Endothelial cell of umbilical vein (primary cell): ENCODE measurements at regions not wholly inside any gene's neighbourhood (a gene's known extent, or its start where the extent isn't known, plus 50 kb on each side); places are given as distances from the start of the nearest gene placed in this dataset.

Experiments used
- BruUV-seq: library from RNA; stranded (reverse); fragments of 400-500 nt; replicated peaks from 2 replicates; lab custom pipeline; 2021; lab: Mats Ljungman, UMichigan
- CTCF ChIA-PET: fragments of 300-600, 350-600 bp; sonication (Branson Sonifier 250); formaldehyde crosslinking; loops from one replicate; lab custom pipeline; 2021; ENCODE audit warnings: antibody characterized with exemption, inconsistent platforms; lab: Charles Lee
- POLR2A ChIA-PET: fragments of 300-600, 350-600 bp; sonication (Branson Sonifier 250); formaldehyde crosslinking; loops from one replicate; lab custom pipeline; 2021; ENCODE audit warnings: antibody characterized with exemption, inconsistent platforms; lab: Charles Lee
- DNase-seq: peaks from one replicate; pipeline ENCODE4 v3.0.0-alpha.2; 2011; ENCODE audit warnings: low read depth, low spot score
- FAIRE-seq: peaks from 2 replicates; lab custom pipeline; 2011; peaks lifted over from hg19 to GRCh38; lab: Jason Lieb, UNC
- H2AFZ ChIP-seq: 2 replicates; pipeline ENCODE4 v1.6.0; 2012; ENCODE audit warnings: low read depth, low read length, control low read depth, inconsistent platforms
- H3K27ac ChIP-seq: 2 replicates; pipeline ENCODE4 v1.5.1; 2011; ENCODE audit warnings: low read depth, mild to moderate bottlenecking, control low read depth, low read length, moderate library complexity; ENCODE audit not compliant: insufficient read depth
- H3K27me3 ChIP-seq, 2 experiments: 2 replicates each; pipeline versions ENCODE4 v1.6.0 to v1.6.1; 2011; ENCODE audit warnings: low read length in 2 of 2, mixed read lengths in 1 of 2; ENCODE audit not compliant: control insufficient read depth in 2 of 2, insufficient read depth in 2 of 2
- H3K36me3 ChIP-seq, 2 experiments: 2 replicates in 1 of 2; 3 replicates in 1 of 2; pipeline ENCODE4 v1.5.1; 2011; ENCODE audit warnings: low read length in 2 of 2, mild to moderate bottlenecking in 1 of 2, moderate library complexity in 1 of 2; ENCODE audit not compliant: control insufficient read depth in 2 of 2, insufficient read depth in 2 of 2; ENCODE audit errors: extremely low read depth in 1 of 2
- H3K4me1 ChIP-seq: 3 replicates; pipeline ENCODE4 v1.5.1; 2011; ENCODE audit warnings: mild to moderate bottlenecking, low read length; ENCODE audit not compliant: control insufficient read depth, insufficient read depth; ENCODE audit errors: extremely low read depth
- H3K4me2 ChIP-seq: 2 replicates; pipeline ENCODE4 v1.6.1; 2011; ENCODE audit warnings: low read length, control low read depth, mixed read lengths; ENCODE audit not compliant: insufficient read depth
- H3K4me3 ChIP-seq, 3 experiments: fragments of 200-600 bp in 1 of 3; sonication (generic), shearing (Covaris generic) in 1 of 3; replicated peaks in 1 of 3; 2 replicates each; pipeline ENCODE4 v1.5.1; 2011 to 2016; ENCODE audit warnings: control low read depth in 3 of 3, low read length in 3 of 3, mild to moderate bottlenecking in 2 of 3, inconsistent platforms in 1 of 3, low read depth in 1 of 3, moderate library complexity in 1 of 3; ENCODE audit not compliant: insufficient read depth in 1 of 3
- H3K79me2 ChIP-seq: 2 replicates; pipeline ENCODE4 v1.6.0; 2012; ENCODE audit warnings: low read length, inconsistent platforms; ENCODE audit not compliant: control insufficient read depth, insufficient read depth
- H3K9ac ChIP-seq: replicated peaks from 2 replicates; pipeline ENCODE3; 2011; ENCODE audit warnings: low read length, control low read depth; ENCODE audit not compliant: insufficient read depth; ENCODE audit errors: extremely low read depth
- H3K9me1 ChIP-seq: replicated peaks from 3 replicates; pipeline ENCODE4 v1.6.0; 2011; ENCODE audit warnings: mild to moderate bottlenecking, low read length; ENCODE audit not compliant: control insufficient read depth, insufficient read depth; ENCODE audit errors: extremely low read depth
- H3K9me3 ChIP-seq: replicated peaks from 2 replicates; pipeline ENCODE4 v1.5.1; 2012; ENCODE audit warnings: low read length, inconsistent platforms; ENCODE audit not compliant: control insufficient read depth, insufficient read depth
- H4K20me1 ChIP-seq: replicated peaks from 2 replicates; pipeline ENCODE3; 2011; ENCODE audit warnings: mild to moderate bottlenecking, low read length; ENCODE audit not compliant: control insufficient read depth, insufficient read depth; ENCODE audit errors: extremely low read depth
- EZH2 ChIP-seq: IDR thresholded peaks from 2 replicates; pipeline ENCODE4 v1.6.1; 2012; ENCODE audit warnings: borderline replicate concordance, low read depth, mild to moderate bottlenecking, moderate library complexity, low read length, inconsistent platforms; ENCODE audit not compliant: severe bottlenecking
- FOS ChIP-seq: IDR thresholded peaks from 2 replicates; pipeline ENCODE4 v1.6.1; 2011; ENCODE audit warnings: mild to moderate bottlenecking, low read length, moderate library complexity, borderline replicate concordance; ENCODE audit not compliant: insufficient read depth
- GATA2 ChIP-seq: IDR thresholded peaks from 2 replicates; pipeline ENCODE4 v1.7.0; 2011; ENCODE audit warnings: low read depth, mild to moderate bottlenecking, moderate library complexity, mixed read lengths, low read length; ENCODE audit not compliant: insufficient read length, insufficient read depth
- JUN ChIP-seq: IDR thresholded peaks from 2 replicates; pipeline ENCODE4 v1.6.1; 2011; ENCODE audit warnings: borderline replicate concordance, low read depth; ENCODE audit not compliant: insufficient read length, insufficient read depth
- MYC ChIP-seq: IDR thresholded peaks from one replicate; pipeline ENCODE4 v1.6.1; 2011; ENCODE audit warnings: mild to moderate bottlenecking, low read depth, low read length
- POLR2A ChIP-seq: IDR thresholded peaks from 2 replicates; pipeline ENCODE4 v1.6.1; 2012; ENCODE audit warnings: low read depth, mild to moderate bottlenecking, control low read depth, low read length
- POLR2AphosphoS5 ChIP-seq: IDR thresholded peaks from 2 replicates; pipeline ENCODE4 v1.6.1; 2012; ENCODE audit warnings: low read depth, mild to moderate bottlenecking, control low read depth, low read length, moderate library complexity; ENCODE audit not compliant: insufficient read depth
- dilution Hi-C: fragments of 300-500 bp; cut with MboI; formaldehyde crosslinking; loops from one replicate; pipeline ENCODE4 v1.15.0; 2019; ENCODE audit warnings: low sequenced_read_pairs; ENCODE audit not compliant: extremely low pct_ligation_motif_present
- intact Hi-C: fragments of 100-400 bp; cut with micrococcal nuclease; formaldehyde crosslinking; loops from one replicate; pipeline ENCODE4 v1.10.0; 2022
- TF ChIP-seq, protein P1 (sequence below), 2 donors: IDR thresholded peaks; 1 replicate in 1 of 2; 2 replicates in 1 of 2; pipeline ENCODE4 v1.5.1; 2011; ENCODE audit warnings: low read length in 2 of 2, mild to moderate bottlenecking in 2 of 2, moderate library complexity in 2 of 2, control low read depth in 1 of 2, inconsistent platforms in 1 of 2, low read depth in 1 of 2; ENCODE audit not compliant: insufficient read depth in 1 of 2; ENCODE audit errors: extremely low read depth in 1 of 2
- TF ChIP-seq, protein P2 (sequence below): IDR thresholded peaks from 2 replicates; pipeline ENCODE4 v1.6.1; 2011; ENCODE audit not compliant: insufficient read depth, insufficient read length

DNA sequence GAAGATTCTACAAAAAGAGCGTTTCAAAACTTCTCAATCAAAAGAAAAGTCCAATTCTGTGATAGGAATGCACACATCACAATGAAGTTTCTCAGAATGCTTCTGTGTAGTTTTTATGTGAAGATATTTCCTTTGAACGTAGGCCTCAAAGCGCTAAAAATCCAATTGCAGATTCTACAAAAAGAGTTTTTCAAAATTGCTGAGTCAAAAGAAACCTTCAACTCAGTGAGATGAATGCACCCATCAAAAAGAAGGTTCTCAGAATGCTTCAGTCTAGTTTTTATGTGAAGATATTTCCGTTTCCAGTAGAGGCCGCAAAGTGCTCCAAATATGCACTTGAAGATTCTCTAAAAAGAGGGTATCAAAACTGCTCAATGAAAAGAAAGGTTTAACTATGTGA, 319.7 kb upstream of the DEFB115 start:
- Histone ChIP-seq H3K9ac (no peak overlapping the region), H3K27ac (no peak overlapping the region), H2AFZ (no peak overlapping the region), H3K9me1 (no peaks in the 10 kb centered on the region), H3K36me3 (no peaks in the 10 kb centered on the region), H4K20me1 (no peaks in the 10 kb centered on the region), H3K4me1 (no peaks in the 10 kb centered on the region), H3K9me3 (peaks cover 4% of the 10 kb centered on the region), H3K27me3 (no peaks in the 10 kb centered on the region), H3K79me2 (no peaks in the 10 kb centered on the region), H3K4me2 (no peak overlapping the region), H3K4me3 (no peak overlapping the region)
- no TSS peak for BruUV-seq
- DNase-seq, result no peak
- ChIA-PET POLR2A (no interaction called here), CTCF (no interaction called here)
- dilution Hi-C loops (no loop called here), intact Hi-C loops (no loop called here)
- no peak for FAIRE-seq
- TF ChIP-seq, protein P1, sequence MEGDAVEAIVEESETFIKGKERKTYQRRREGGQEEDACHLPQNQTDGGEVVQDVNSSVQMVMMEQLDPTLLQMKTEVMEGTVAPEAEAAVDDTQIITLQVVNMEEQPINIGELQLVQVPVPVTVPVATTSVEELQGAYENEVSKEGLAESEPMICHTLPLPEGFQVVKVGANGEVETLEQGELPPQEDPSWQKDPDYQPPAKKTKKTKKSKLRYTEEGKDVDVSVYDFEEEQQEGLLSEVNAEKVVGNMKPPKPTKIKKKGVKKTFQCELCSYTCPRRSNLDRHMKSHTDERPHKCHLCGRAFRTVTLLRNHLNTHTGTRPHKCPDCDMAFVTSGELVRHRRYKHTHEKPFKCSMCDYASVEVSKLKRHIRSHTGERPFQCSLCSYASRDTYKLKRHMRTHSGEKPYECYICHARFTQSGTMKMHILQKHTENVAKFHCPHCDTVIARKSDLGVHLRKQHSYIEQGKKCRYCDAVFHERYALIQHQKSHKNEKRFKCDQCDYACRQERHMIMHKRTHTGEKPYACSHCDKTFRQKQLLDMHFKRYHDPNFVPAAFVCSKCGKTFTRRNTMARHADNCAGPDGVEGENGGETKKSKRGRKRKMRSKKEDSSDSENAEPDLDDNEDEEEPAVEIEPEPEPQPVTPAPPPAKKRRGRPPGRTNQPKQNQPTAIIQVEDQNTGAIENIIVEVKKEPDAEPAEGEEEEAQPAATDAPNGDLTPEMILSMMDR (IDR thresholded peaks at IDR 0.05; ENCODE audit: extremely low read depth in 1 of 2, insufficient read depth in 1 of 2, low read depth in 1 of 2, low read length in 2 of 2), result no peak
- TF ChIP-seq POLR2AphosphoS5 (no peak), POLR2A (no peak), MYC (no peak), GATA2 (no peak), JUN (no peak), EZH2 (no peak), FOS (no peak)
- TF ChIP-seq, protein P2, sequence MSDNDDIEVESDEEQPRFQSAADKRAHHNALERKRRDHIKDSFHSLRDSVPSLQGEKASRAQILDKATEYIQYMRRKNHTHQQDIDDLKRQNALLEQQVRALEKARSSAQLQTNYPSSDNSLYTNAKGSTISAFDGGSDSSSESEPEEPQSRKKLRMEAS, result no peak
